PC-9 (cell line): ENCODE measurements at regions not wholly inside any gene's neighbourhood (a gene's known extent, or its start where the extent isn't known, plus 50 kb on each side); places are given as distances from the start of the nearest gene placed in this dataset.

ENCODE experiments used
- BruUV-seq: library from RNA; stranded (reverse); fragments of 400-500 nt; replicated peaks from 2 replicates; lab custom pipeline; 2021; lab: Mats Ljungman, UMichigan
- CTCF ChIA-PET: fragments of 300-600 bp; sonication (Branson Sonifier 250); formaldehyde crosslinking; loops from one replicate; lab custom pipeline; 2022; ENCODE audit warnings: antibody characterized with exemption; lab: Charles Lee
- POLR2A ChIA-PET: fragments of 300-600 bp; sonication (Branson Sonifier 250); formaldehyde crosslinking; loops from one replicate; lab custom pipeline; 2022; ENCODE audit warnings: antibody characterized with exemption; ENCODE audit not compliant: unreplicated experiment; lab: Charles Lee
- DNase-seq, 2 experiments: peaks; one replicate each; pipeline versions ENCODE4 v3.0.0 to v3.0.0-alpha.2; 2015 to 2022; ENCODE audit warnings: mixed read lengths in 1 of 2
- H2AFZ ChIP-seq: fragments of 200-600 bp; sonication (generic); 2 replicates; pipeline ENCODE4 v1.8.1; 2017; ENCODE audit warnings: antibody characterized with exemption
- H3F3A ChIP-seq: fragments of 200-600 bp; sonication (generic); 2 replicates; pipeline ENCODE4 v1.8.1; 2017; ENCODE audit warnings: antibody characterized with exemption, mild to moderate bottlenecking, low read depth; ENCODE audit not compliant: insufficient read depth
- H3K27ac ChIP-seq: fragments of 200-600 bp; sonication (generic); 2 replicates; pipeline ENCODE4 v1.6.1; 2016; ENCODE audit warnings: mixed run types
- H3K27me3 ChIP-seq: fragments of 200-600 bp; sonication (generic); 2 replicates; pipeline ENCODE4 v1.6.1; 2016; ENCODE audit warnings: low read depth, mixed run types; ENCODE audit not compliant: insufficient read depth
- H3K36me3 ChIP-seq: fragments of 200-600 bp; sonication (generic); 2 replicates; pipeline ENCODE4 v1.6.1; 2016; ENCODE audit warnings: low read depth, mixed run types
- H3K4me1 ChIP-seq: fragments of 200-600 bp; sonication (generic); replicated peaks from 2 replicates; pipeline ENCODE4 v1.6.1; 2016; ENCODE audit warnings: mixed run types; ENCODE audit not compliant: insufficient read depth
- H3K4me2 ChIP-seq: fragments of 200-600 bp; sonication (generic); 2 replicates; pipeline ENCODE4 v1.6.1; 2017; ENCODE audit warnings: mixed run types
- H3K4me3 ChIP-seq: fragments of 200-600 bp; sonication (generic); 2 replicates; pipeline ENCODE4 v1.6.1; 2016; ENCODE audit warnings: mixed run types
- H3K79me2 ChIP-seq: fragments of 200-600 bp; sonication (generic); 2 replicates; pipeline ENCODE4 v1.6.1; 2017; ENCODE audit warnings: low read depth, mixed run types
- H3K9me2 ChIP-seq: fragments of 200-600 bp; sonication (generic); 2 replicates; pipeline ENCODE4 v1.8.1; 2017; ENCODE audit warnings: mild to moderate bottlenecking; ENCODE audit not compliant: insufficient read depth
- H3K9me3 ChIP-seq: fragments of 200-600 bp; sonication (generic); 2 replicates; pipeline ENCODE4 v1.8.1; 2016; ENCODE audit warnings: low read depth; ENCODE audit not compliant: insufficient read depth
- H4K20me1 ChIP-seq: fragments of 200-600 bp; sonication (generic); 2 replicates; pipeline ENCODE4 v1.8.1; 2017; ENCODE audit not compliant: insufficient read depth
- CTCF ChIP-seq: fragments of 200-600 bp; sonication (generic); conservative IDR thresholded peaks from 2 replicates; pipeline ENCODE4 v1.6.1; 2017; ENCODE audit warnings: mixed run types, antibody characterized with exemption, mild to moderate bottlenecking, moderate library complexity
- EZH2 ChIP-seq: fragments of 200-600 bp; sonication (generic); IDR thresholded peaks from 2 replicates; pipeline ENCODE4 v1.8.0; 2017; ENCODE audit warnings: antibody characterized with exemption, low read depth
- intact Hi-C: fragments of 100-400 bp; cut with micrococcal nuclease; formaldehyde crosslinking; loops from one replicate; pipeline ENCODE4 v1.10.0; 2022; ENCODE audit not compliant: unreplicated experiment

GRCh38 chr13:86831084-86831483 lies 840.1 kb upstream of the SLITRK5 start:
- H3K4me3 ChIP-seq: no peak overlapping the region
- ChIA-PET POLR2A (no interaction called here), CTCF (no interaction called here)
- no peak overlapping the region for H2AFZ ChIP-seq
- no peak for DNase-seq
- no peak for TF ChIP-seq EZH2
- no peak for TF ChIP-seq CTCF
- H3K4me2 ChIP-seq: no peak overlapping the region
- BruUV-seq: no TSS peak
- H3K27ac ChIP-seq: no peak overlapping the region
- no peaks in the 10 kb centered on the region for H3F3A ChIP-seq
- intact Hi-C loops: no loop called here
- no peaks in the 10 kb centered on the region for H4K20me1 ChIP-seq
- H3K36me3 ChIP-seq: no peaks in the 10 kb centered on the region
- H3K9me3 ChIP-seq: no peaks in the 10 kb centered on the region
- H3K4me1 ChIP-seq: no peaks in the 10 kb centered on the region
- no peaks in the 10 kb centered on the region for H3K27me3 ChIP-seq
- H3K9me2 ChIP-seq: no peaks in the 10 kb centered on the region
- no peaks in the 10 kb centered on the region for H3K79me2 ChIP-seq

GRCh38 chr13:86838411-86839120 lies 832.6 kb upstream of the SLITRK5 start:
- ChIA-PET POLR2A (no interaction called here), CTCF (no interaction called here)
- H3K4me1 ChIP-seq: no peaks in the 10 kb centered on the region
- no peak overlapping the region for H3K27ac ChIP-seq
- TF ChIP-seq EZH2: no peak
- no peak for TF ChIP-seq CTCF
- no peak overlapping the region for H3K4me3 ChIP-seq
- no peaks in the 10 kb centered on the region for H3K36me3 ChIP-seq
- no peak for DNase-seq
- H3K9me3 ChIP-seq: no peaks in the 10 kb centered on the region
- intact Hi-C loops: no loop called here
- no peak overlapping the region for H2AFZ ChIP-seq
- no peaks in the 10 kb centered on the region for H3K27me3 ChIP-seq
- H3K4me2 ChIP-seq: no peak overlapping the region
- H3F3A ChIP-seq: no peaks in the 10 kb centered on the region
- no TSS peak for BruUV-seq
- no peaks in the 10 kb centered on the region for H3K9me2 ChIP-seq
- no peaks in the 10 kb centered on the region for H4K20me1 ChIP-seq
- no peaks in the 10 kb centered on the region for H3K79me2 ChIP-seq

- Histone ChIP-seq H2AFZ (no peak overlapping the region), H3K4me2 (no peak overlapping the region), H3K9me2 (no peaks in the 10 kb centered on the region), H3K27ac (no peak overlapping the region), H3K27me3 (no peaks in the 10 kb centered on the region), H3K4me3 (no peak overlapping the region), H3F3A (no peaks in the 10 kb centered on the region), H4K20me1 (no peaks in the 10 kb centered on the region), H3K79me2 (no peaks in the 10 kb centered on the region), H3K36me3 (no peaks in the 10 kb centered on the region), H3K9me3 (no peaks in the 10 kb centered on the region), H3K4me1 (no peaks in the 10 kb centered on the region)
- ChIA-PET POLR2A (no interaction called here), CTCF (no interaction called here)
- intact Hi-C loops: no loop called here
- no TSS peak for BruUV-seq
- DNase-seq: no peak
- TF ChIP-seq CTCF (no peak), EZH2 (no peak)
Observed at GRCh38 chr13:86839221-86839620, 832.0 kb upstream of the SLITRK5 start.
